HT-29 (cell line): ENCODE measurements at regions not wholly inside any gene's neighbourhood (a gene's known extent, or its start where the extent isn't known, plus 50 kb on each side); places are given as distances from the start of the nearest gene placed in this dataset.

Experiments used
- DNase-seq: peaks from one replicate; pipeline ENCODE4 v3.0.0-alpha.2; 2015; ENCODE audit warnings: low spot score

DNA sequence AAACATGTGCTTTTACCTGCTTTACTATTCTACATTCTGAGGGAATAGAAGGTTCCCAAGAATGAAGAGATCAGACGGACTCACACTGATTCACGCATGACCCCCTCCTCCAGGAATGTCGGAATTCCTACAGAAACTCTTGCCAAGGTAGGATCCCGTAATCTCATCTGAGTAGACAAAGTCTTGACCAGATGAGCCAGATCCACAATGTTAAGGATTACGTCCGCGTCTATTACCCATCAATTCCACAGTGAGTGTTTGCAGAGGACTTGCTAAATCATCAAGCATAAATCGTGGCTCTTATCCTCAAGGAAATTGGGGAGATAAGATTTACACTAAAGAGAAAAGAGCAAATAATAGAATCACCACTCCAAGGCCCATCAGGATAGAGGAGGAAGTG lies 245.9 kb upstream of the FOXQ1 start:
- no peak for DNase-seq

DNA sequence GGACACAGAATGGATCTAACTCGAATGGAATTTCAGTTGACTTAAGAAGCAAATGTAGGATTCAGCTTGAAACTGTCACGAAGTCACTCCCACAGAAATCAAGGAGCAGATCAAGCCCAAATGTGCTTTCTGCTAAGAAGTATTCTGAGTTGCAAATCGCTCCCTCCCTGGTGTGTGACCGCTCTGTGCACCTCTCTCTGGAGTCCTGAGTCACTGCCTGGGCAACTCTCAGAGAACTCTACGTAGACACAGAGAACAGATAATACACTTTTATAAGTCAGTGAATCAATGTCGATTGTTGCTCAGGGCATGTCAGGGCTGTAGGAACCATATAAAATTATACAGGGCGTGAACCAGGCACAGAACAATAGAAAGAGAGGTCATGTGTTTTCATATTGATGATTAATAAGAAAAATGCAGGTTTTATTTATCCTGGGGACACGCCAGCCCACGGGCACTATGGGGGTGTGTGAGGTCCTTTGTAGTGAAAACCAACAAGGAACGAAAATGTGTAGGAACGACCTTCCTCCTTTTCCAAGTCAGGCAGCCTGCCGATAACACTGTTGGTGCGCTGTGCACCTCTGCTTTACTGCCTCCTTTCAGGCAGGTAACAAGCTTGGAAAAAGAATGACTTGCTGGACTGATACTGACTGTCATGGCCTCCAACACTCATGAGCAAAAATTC lies 248.1 kb upstream of the FOXQ1 start:
- peak; percentile 48 for DNase-seq

GRCh38 chr6:1062786-1063545 lies 248.9 kb upstream of the FOXQ1 start:
- DNase-seq = peak; percentile 39

GRCh38 chr6:1059596-1059995 lies 252.3 kb upstream of the FOXQ1 start:
- no peak for DNase-seq

DNA sequence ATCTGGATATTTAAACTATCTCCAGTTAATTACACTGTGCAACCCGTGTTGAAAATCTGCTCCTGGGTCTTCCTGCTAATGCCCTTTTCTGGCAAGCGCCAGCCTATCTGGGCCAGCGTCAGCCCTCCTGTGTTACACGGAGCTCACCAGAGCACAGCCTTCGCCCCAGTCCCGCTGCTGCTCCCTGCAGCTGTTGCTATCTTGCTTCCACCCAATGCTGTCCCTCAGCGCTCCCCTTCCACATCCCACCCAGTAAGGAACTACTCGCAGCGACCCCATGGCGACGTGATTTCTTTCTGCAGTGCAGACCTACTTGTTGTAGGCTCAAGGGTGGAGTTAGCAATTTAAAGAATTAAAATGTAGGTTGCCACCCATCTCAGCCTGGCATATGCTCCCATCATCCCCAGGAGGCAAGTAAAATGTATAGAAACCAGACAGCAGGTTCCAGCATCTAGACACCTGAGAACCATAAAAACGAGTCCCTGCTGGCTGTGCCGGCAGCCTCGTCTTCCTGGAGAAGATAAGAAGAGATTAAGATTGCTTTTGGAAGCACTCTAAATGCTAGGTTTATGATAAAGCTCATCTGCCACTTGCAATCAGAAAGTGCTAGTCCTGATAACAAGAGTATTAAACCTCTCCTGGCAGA lies 254.3 kb upstream of the FOXQ1 start:
- no peak for DNase-seq

- peak; percentile 89 for DNase-seq
These were observed 256.6 kb upstream of the FOXQ1 start for GRCh38 chr6:1055015-1055921.

DNA sequence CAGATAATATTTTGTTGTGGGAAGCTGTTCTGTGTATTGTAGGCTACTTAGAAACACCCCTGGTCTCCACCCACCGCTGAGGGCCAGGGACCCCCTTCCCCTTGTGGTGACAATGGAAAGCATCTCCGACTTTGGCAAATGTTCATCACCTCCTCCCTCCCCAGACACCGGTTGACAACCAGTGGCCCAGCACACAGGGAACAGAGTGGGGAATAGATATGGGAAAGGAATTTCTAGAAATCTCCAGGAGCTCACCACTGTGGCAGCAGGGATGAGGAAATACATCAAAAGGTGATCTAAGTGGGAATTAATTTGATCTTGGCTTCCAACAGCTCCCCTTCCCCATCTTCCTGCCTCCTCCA lies 257.3 kb upstream of the FOXQ1 start:
- no peak for DNase-seq

GRCh38 chr6:1053586-1053985 lies 258.3 kb upstream of the FOXQ1 start:
- no peak for DNase-seq

DNA sequence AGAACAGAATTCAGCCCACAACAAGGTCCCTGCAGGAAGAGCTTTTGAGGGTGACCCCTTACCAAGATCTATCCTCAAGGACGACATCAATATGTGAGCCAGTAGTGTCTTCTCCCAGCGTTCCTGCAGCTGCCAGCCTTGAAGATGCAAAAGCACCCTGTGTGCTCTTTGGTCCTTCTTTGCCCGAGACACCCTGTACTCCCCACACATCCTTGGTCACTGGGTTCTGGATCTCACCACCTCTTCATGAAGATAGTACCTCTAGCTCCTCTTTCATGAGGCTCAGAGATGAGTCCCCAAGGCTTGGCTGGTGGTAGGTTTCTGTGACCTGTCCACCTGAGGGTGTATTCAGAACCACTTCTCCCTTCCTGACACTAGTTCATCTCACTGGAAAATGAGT lies 259.6 kb upstream of the FOXQ1 start:
- no peak for DNase-seq

GRCh38 chr6:1049900-1050299 lies 262.0 kb upstream of the FOXQ1 start:
- peak; percentile 81 for DNase-seq

DNA sequence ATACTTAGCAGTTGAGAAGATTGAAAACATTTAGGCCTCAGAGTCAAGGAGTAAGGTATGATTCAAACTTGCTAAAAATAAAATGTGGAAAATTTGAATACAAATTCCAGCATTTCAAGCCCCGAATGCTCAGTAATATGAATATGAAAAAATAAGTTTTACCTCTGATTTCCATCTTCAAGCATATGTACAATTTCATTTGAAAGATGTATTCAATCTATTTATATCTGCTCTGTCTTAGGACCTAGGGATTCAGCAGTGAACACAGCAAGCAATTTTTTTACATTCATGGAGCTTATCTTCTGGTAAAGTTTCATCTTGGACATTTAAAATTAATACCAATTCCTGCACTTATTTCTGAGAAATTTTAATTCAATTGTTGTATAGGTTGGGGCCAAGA lies 262.7 kb upstream of the FOXQ1 start:
- no peak for DNase-seq

DNA sequence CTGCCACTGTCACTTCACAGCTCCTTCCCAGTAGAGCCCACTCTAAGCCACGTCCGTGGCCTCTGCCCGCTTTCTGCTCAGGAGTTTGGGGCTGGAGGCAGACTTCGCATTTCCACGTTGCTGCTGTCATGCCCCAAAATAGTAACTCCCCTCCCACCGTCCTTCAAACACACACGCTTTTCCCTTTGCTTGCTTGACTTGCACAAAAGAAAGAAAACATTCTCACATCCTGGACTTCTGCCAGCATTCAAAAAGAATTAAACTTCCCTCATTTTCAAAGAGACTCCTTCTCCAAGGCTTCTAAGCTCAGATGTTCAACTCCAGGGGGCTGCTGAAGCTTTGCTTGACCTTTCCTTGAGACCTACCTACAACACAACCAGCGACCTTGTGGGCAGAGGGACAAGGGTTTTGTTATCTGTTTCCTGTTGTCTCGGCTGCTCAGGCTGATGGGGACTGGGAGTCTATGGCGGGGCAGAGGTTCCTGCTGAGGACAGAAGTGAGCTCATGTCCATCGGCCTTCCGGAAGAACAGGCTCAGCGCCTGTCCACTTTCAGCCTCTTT lies 263.8 kb upstream of the FOXQ1 start:
- no peak for DNase-seq

DNA sequence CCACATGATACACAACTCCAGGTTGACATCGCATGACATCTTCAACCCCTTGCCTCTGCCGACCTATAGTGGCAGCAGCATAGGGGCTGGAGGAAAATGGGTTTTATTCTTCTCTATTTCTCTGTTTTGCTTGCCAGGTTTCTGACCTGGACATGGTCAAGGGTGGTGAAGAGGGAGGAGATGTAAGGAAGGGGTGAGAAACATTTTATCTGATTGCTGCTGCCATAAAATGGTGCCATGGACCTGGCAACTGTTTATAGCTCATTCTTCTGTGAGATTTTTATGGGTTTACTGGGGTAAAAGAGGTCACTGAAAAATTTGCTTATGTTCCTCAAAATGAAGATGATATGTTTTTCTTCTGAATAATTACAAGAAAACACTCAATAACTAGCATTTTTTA lies 266.7 kb upstream of the FOXQ1 start:
- DNase-seq = peak; percentile 79

- DNase-seq = peak; percentile 86
These were observed 267.7 kb upstream of the FOXQ1 start for GRCh38 chr6:1044040-1044836.

DNA sequence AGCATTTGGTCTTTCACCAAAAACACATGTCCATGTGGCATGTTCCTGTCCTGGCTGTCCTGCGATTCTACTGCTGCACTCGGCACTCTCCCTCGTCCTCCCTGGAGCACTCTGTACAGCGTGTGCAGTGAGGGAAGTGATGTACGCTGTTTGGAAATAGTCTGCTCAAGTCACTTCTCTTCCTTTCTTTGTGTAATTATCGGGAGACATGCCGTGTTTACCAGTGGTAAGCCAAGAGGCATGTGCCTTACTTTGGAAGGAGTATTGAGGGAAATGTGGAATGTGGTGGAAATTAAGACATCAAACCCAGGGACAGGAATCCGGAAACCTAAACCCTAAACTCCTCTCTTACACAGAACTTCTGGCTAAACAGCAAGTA lies 268.5 kb upstream of the FOXQ1 start:
- no peak for DNase-seq

GRCh38 chr6:1042583-1043457 lies 269.1 kb upstream of the FOXQ1 start:
- no peak for DNase-seq

DNA sequence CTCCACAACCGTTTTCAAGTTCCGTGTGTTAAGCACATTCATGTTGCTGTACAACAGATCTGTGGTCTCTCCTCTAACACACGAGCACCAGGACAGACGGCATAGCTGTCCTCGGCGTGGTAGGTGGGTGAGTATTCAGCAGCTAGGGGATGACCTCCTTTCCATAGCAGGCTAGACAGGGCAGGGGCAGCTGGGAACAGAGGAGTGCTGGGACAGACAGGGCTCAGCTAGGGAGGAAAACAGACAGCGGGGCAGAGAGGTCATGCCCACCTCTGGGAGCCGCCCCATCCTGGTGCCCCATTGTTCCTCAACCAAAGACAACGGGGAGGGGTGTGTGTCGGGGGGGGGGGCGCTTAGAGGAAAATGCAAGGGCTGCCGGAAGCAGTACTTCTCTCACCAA lies 271.5 kb upstream of the FOXQ1 start:
- DNase-seq = no peak

DNA sequence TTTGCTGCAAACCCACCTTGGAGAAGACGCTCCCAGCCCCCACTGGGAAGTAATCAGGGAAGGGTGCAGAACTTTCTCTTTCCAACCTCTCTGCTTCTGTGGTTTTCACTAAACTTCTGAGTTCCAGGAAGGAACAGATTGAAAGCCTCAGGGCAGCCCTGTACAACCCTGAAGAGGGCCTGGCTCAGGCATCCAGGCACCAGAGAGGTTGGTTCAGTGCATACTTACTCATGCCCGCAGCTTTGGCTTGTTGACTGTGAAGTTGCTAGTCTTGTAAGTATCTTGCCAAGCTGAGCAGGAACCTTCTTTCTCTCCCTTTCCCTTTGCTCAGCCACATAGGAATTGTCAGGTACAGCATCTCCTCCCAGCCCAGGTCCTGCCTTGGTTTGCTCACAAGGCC lies 272.2 kb upstream of the FOXQ1 start:
- DNase-seq = peak; percentile 64

DNA sequence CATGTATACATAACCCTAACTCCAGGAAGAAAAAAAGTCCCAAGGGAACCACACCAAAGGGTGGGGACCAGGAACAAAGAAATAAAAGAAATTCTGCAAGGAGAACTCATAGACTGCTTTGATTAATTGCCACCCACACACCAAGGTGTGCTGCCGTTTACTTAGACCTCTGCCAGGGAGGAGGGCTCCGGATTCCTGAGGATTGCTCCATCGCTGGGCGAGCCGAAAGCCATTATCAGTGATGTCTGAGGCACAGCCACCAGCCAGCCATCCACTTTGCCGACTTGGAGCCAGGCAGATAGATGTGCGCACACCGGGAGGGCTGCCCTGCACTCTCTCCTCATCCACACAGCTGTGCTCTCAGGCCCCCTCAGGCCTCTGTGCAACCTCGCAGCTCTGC lies 272.7 kb upstream of the FOXQ1 start:
- peak; percentile 95 for DNase-seq
